ENCODE measurements at regions not wholly inside any gene's neighbourhood (a gene's known extent, or its start where the extent isn't known, plus 50 kb on each side); places are given as distances from the start of the nearest gene placed in this dataset.

DNA sequence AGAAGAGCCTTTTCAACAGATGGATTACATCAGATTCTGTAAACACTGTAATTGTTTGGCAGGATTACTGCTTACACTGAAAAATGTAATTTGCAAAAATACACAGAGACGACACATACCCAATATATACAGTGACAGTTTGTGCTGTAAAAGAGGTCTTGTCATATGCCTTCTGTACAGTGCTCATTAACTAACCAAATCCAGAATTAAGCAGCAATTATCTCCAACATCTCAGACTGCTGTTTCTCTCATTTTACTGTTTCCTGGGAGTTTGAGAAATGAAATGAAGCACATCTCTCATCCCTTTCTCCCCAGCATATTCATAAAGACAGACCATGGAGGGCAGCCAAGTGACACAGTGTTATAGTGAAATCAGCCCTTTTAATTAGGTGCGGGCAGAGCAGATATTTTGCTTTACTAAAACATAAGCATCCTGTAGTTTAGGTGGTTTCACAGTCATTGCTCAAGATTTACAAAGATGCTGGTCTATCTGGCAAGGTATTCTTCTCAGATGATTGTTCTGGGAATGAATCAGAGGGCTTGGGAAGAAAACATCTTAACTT is 618.4 kb upstream of the USP24 start:
- no CpG with 5 or more reads among the region's 2 CpGs for WGBS (ENCODE audit: extremely low coverage, insufficient coverage, insufficient read length)
- Histone ChIP-seq H3K9me3 (ENCODE audit: insufficient read depth, low read depth, low read length) (no peaks in the 10 kb centered on the region), H3K27ac (ENCODE audit: low read depth, low read length) (no peak overlapping the region), H3K79me2 (ENCODE audit: control insufficient read depth, insufficient read depth, low read length, poor library complexity) (no peaks in the 10 kb centered on the region), H3K79me1 (ENCODE audit: low read length) (peaks cover 10% of the 10 kb centered on the region), H2AK5ac (ENCODE audit: low read length) (no peak overlapping the region), H3K27me3 (ENCODE audit: insufficient read depth, low read length) (no peaks in the 10 kb centered on the region), H2BK120ac (ENCODE audit: insufficient read depth, low read length, poor library complexity) (peak overlapping the region; percentile 15), H3K9ac (ENCODE audit: low read length) (no peak overlapping the region), H3K18ac (ENCODE audit: low read length) (no peak overlapping the region), H3K23ac (ENCODE audit: low read length) (no peak overlapping the region), H3K4me2 (ENCODE audit: low read length) (no peak overlapping the region), H2BK5ac (ENCODE audit: low read depth, low read length, poor library complexity) (no peak overlapping the region), H2BK12ac (ENCODE audit: low read length) (no peak overlapping the region), H2AFZ (ENCODE audit: insufficient read depth, low read length, poor library complexity) (no peak overlapping the region), H3K4me3 (ENCODE audit: low read depth, low read length) (no peak overlapping the region), H3K14ac (ENCODE audit: low read length) (no peak overlapping the region), H4K12ac (ENCODE audit: low read depth, low read length) (no peak overlapping the region), H3K4me1 (ENCODE audit: control insufficient read depth in 1 of 2, insufficient read depth in 2 of 2, low read length in 2 of 2) (peaks cover 2 to 4% of the 10 kb centered on the region in 2 experiments), H3K4ac (ENCODE audit: low read depth, low read length) (no peak overlapping the region), H4K91ac (ENCODE audit: low read depth, low read length) (no peak overlapping the region), H3K36me3 (ENCODE audit: control insufficient read depth in 1 of 2, insufficient read depth in 2 of 2, low read length in 2 of 2) (no peaks in the 10 kb centered on the region), H4K8ac (ENCODE audit: low read depth, low read length) (no peak overlapping the region)
- peak; percentile 38 to 82 for DNase-seq

DNA sequence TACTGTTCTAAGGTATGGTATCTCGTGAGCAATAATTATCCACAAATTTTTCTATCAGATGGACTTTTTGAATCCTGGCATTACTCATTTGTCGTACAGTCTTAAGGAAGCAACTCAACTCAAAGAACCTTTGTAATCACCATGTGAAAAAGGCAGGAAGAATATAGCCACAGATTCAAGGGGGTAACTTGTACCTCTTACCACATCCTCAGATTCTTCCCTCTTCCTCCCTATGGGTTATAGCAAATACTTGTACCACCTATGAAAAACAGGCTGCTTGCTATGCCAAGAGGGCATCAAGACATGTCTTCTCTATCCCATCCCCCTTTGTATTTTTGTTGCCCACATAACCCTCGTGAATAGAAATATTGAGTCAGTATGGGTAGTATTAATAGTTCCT is 616.6 kb upstream of the USP24 start:
- Histone ChIP-seq H3K4me1 (ENCODE audit: control insufficient read depth in 1 of 2, insufficient read depth in 2 of 2, low read length in 2 of 2) (peaks cover 8 to 13% of the 10 kb centered on the region in 2 experiments), H3K4ac (ENCODE audit: low read depth, low read length) (no peak overlapping the region), H4K12ac (ENCODE audit: low read depth, low read length) (no peak overlapping the region), H2BK120ac (ENCODE audit: insufficient read depth, low read length, poor library complexity) (no peak overlapping the region), H3K4me2 (ENCODE audit: low read length) (no peak overlapping the region), H3K4me3 (ENCODE audit: low read depth, low read length) (no peak overlapping the region), H3K9ac (ENCODE audit: low read length) (no peak overlapping the region), H3K27me3 (ENCODE audit: insufficient read depth, low read length) (no peaks in the 10 kb centered on the region), H3K23ac (ENCODE audit: low read length) (no peak overlapping the region), H2AK5ac (ENCODE audit: low read length) (no peak overlapping the region), H3K79me2 (ENCODE audit: control insufficient read depth, insufficient read depth, low read length, poor library complexity) (no peaks in the 10 kb centered on the region), H3K79me1 (ENCODE audit: low read length) (peaks cover 18% of the 10 kb centered on the region), H2AFZ (ENCODE audit: insufficient read depth, low read length, poor library complexity) (no peak overlapping the region), H3K36me3 (ENCODE audit: control insufficient read depth in 1 of 2, insufficient read depth in 2 of 2, low read length in 2 of 2) (no peaks in the 10 kb centered on the region), H4K8ac (ENCODE audit: low read depth, low read length) (no peak overlapping the region), H3K14ac (ENCODE audit: low read length) (no peak overlapping the region), H3K27ac (ENCODE audit: low read depth, low read length) (no peak overlapping the region), H4K91ac (ENCODE audit: low read depth, low read length) (no peak overlapping the region), H2BK5ac (ENCODE audit: low read depth, low read length, poor library complexity) (no peak overlapping the region), H3K18ac (ENCODE audit: low read length) (no peak overlapping the region), H2BK12ac (ENCODE audit: low read length) (no peak overlapping the region), H3K9me3 (ENCODE audit: insufficient read depth, low read depth, low read length) (no peaks in the 10 kb centered on the region)
- no peak for DNase-seq
- no CpG with 5 or more reads among the region's 3 CpGs for WGBS (ENCODE audit: extremely low coverage, insufficient coverage, insufficient read length)

DNA sequence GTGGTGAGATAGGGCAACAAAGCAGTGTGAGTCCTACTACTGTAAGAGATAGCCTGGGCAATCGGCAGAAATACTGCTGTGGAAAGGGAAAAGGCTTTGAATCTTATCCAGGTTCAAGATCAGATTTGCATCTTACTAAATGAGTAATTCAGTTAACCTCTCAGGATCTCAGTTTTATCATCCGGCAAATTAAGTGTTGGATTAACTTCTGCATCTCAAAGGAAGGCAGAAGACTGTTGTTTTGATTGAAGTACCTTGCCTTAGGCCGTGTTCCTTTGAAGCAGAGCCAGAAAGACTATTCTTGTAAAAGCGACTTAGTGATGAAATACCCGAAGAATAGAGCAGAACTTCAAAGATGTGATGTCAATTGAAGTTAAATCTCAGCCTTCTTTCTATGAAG is 612.9 kb upstream of the USP24 start:
- peaks cover 18% of the 10 kb centered on the region for H3K79me1 ChIP-seq (ENCODE audit: low read length)
- no peak overlapping the region for H3K23ac ChIP-seq (ENCODE audit: low read length)
- DNase-seq, result peak in 1 of 2 donors; percentile 52
- peak overlapping the region; percentile 68 for H4K8ac ChIP-seq (ENCODE audit: low read depth, low read length)
- no peak overlapping the region for H3K9ac ChIP-seq (ENCODE audit: low read length)
- no peak overlapping the region for H3K4me2 ChIP-seq (ENCODE audit: low read length)
- peak overlapping the region; percentile 72 for H3K27ac ChIP-seq (ENCODE audit: low read depth, low read length)
- no peaks in the 10 kb centered on the region for H3K36me3 ChIP-seq (ENCODE audit: control insufficient read depth in 1 of 2, insufficient read depth in 2 of 2, low read length in 2 of 2)
- H3K4me3 ChIP-seq (ENCODE audit: low read depth, low read length), result no peak overlapping the region
- H2BK120ac ChIP-seq (ENCODE audit: insufficient read depth, low read length, poor library complexity), result peak overlapping the region; percentile 88
- H4K12ac ChIP-seq (ENCODE audit: low read depth, low read length), result no peak overlapping the region
- peak overlapping the region; percentile 97 for H2BK12ac ChIP-seq (ENCODE audit: low read length)
- peak overlapping the region; percentile 55 for H3K18ac ChIP-seq (ENCODE audit: low read length)
- peak overlapping the region; percentile 75 for H3K14ac ChIP-seq (ENCODE audit: low read length)
- no peaks in the 10 kb centered on the region for H3K79me2 ChIP-seq (ENCODE audit: control insufficient read depth, insufficient read depth, low read length, poor library complexity)
- H3K27me3 ChIP-seq (ENCODE audit: insufficient read depth, low read length), result no peaks in the 10 kb centered on the region
- WGBS (ENCODE audit: extremely low coverage, insufficient coverage, insufficient read length), result no CpG with 5 or more reads among the region's 5 CpGs
- H4K91ac ChIP-seq (ENCODE audit: low read depth, low read length), result peak overlapping the region; percentile 86
- peak overlapping the region; percentile 58 for H3K4ac ChIP-seq (ENCODE audit: low read depth, low read length)
- H2AFZ ChIP-seq (ENCODE audit: insufficient read depth, low read length, poor library complexity), result peak overlapping the region; percentile 6
- peak overlapping the region; percentile 80 for H2AK5ac ChIP-seq (ENCODE audit: low read length)
- peak overlapping the region; percentile 83 for H2BK5ac ChIP-seq (ENCODE audit: low read depth, low read length, poor library complexity)
- H3K9me3 ChIP-seq (ENCODE audit: insufficient read depth, low read depth, low read length), result no peaks in the 10 kb centered on the region
- H3K4me1 ChIP-seq (ENCODE audit: control insufficient read depth in 1 of 2, insufficient read depth in 2 of 2, low read length in 2 of 2), result peaks cover 6 to 9% of the 10 kb centered on the region in 2 experiments

DNA sequence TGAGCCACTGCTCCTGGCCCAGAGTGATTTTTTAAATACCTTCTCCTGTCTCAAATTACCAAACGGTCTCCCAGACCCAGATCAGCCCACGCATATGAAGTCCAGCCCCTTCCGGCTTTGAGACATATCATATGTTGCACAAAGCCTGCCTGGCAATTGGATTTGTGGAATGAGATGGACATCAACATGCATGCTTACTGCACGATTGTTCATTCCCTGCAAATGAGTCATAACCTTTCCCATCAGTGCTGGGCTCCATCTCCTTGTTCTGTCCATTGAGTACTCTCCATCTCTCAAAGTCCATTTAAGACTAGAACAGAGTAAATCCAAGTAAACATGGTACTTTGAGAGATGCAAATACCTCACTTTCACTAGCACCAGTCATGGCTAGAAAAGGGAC is 612.2 kb upstream of the USP24 start:
- H4K8ac ChIP-seq (ENCODE audit: low read depth, low read length), result no peak overlapping the region
- no peaks in the 10 kb centered on the region for H3K27me3 ChIP-seq (ENCODE audit: insufficient read depth, low read length)
- no peak overlapping the region for H3K9ac ChIP-seq (ENCODE audit: low read length)
- H3K36me3 ChIP-seq (ENCODE audit: control insufficient read depth in 1 of 2, insufficient read depth in 2 of 2, low read length in 2 of 2), result no peaks in the 10 kb centered on the region
- H3K9me3 ChIP-seq (ENCODE audit: insufficient read depth, low read depth, low read length), result no peaks in the 10 kb centered on the region
- H3K23ac ChIP-seq (ENCODE audit: low read length), result no peak overlapping the region
- H2BK12ac ChIP-seq (ENCODE audit: low read length), result no peak overlapping the region
- peak overlapping the region; percentile 72 for H3K27ac ChIP-seq (ENCODE audit: low read depth, low read length)
- WGBS (ENCODE audit: extremely low coverage, insufficient coverage, insufficient read length), result no CpG with 5 or more reads among the region's 4 CpGs
- no peak overlapping the region for H2AFZ ChIP-seq (ENCODE audit: insufficient read depth, low read length, poor library complexity)
- H3K4me2 ChIP-seq (ENCODE audit: low read length), result no peak overlapping the region
- peak overlapping the region; percentile 4 for H2BK120ac ChIP-seq (ENCODE audit: insufficient read depth, low read length, poor library complexity)
- no peak overlapping the region for H3K4ac ChIP-seq (ENCODE audit: low read depth, low read length)
- H2BK5ac ChIP-seq (ENCODE audit: low read depth, low read length, poor library complexity), result no peak overlapping the region
- no peak overlapping the region for H2AK5ac ChIP-seq (ENCODE audit: low read length)
- no peak overlapping the region for H4K12ac ChIP-seq (ENCODE audit: low read depth, low read length)
- no peak overlapping the region for H3K14ac ChIP-seq (ENCODE audit: low read length)
- peaks cover 6 to 9% of the 10 kb centered on the region in 2 experiments for H3K4me1 ChIP-seq (ENCODE audit: control insufficient read depth in 1 of 2, insufficient read depth in 2 of 2, low read length in 2 of 2)
- no peak overlapping the region for H3K18ac ChIP-seq (ENCODE audit: low read length)
- H3K4me3 ChIP-seq (ENCODE audit: low read depth, low read length), result no peak overlapping the region
- H3K79me2 ChIP-seq (ENCODE audit: control insufficient read depth, insufficient read depth, low read length, poor library complexity), result no peaks in the 10 kb centered on the region
- DNase-seq, result peak; percentile 94 to 97
- peak overlapping the region; percentile 64 for H4K91ac ChIP-seq (ENCODE audit: low read depth, low read length)
- H3K79me1 ChIP-seq (ENCODE audit: low read length), result peaks cover 16% of the 10 kb centered on the region

Measured in trophoblast cell (in vitro differentiated cells and primary cell).